Hepatocyte (in vitro differentiated cells): ENCODE measurements at regions not wholly inside any gene's neighbourhood (a gene's known extent, or its start where the extent isn't known, plus 50 kb on each side); places are given as distances from the start of the nearest gene placed in this dataset.

Source experiments
- EZH2 ChIP-seq: fragments of 200-600 bp; sonication (generic); IDR thresholded peaks from 2 replicates; pipeline ENCODE4 v1.6.1; 2016; ENCODE audit warnings: antibody characterized with exemption, mild to moderate bottlenecking, borderline replicate concordance
- TF ChIP-seq, protein P1 (sequence below): fragments of 200-600 bp; sonication (generic); IDR thresholded peaks from 2 replicates; pipeline ENCODE4 v1.5.1; 2016; ENCODE audit warnings: antibody characterized with exemption, mild to moderate bottlenecking; ENCODE audit not compliant: poor library complexity

DNA sequence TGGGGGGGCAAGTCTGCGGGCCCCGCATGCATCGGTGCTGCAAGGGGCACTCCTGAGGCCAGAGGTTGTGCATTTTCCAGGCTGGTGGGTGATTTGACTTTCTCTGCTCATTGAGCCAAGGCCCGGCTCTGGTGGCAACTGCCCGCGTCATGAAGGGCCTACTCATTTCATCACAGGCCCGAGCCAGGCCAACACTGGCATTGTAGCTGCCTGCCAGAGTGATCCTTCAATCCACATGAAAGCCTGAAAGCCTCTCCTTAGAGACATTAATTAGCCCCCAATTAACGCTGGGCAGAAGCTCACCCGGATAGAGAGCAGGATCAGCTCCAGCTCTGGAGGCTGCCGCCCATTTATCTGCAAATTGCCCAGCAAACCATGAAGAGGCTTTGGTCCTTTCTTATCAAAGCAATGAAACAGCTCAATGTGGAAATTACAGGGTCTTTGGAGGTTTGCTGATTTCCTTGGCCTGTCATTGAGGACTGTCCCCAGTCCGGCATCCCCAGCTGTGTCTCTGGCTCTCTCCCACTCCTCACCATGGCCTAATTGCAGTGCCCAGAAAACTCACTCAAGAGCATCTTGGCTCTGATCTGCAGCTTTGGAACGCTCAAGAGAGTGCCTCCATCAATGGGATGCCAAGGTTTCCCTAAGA, 50.4 kb upstream of the STUM start:
- TF ChIP-seq, protein P1, sequence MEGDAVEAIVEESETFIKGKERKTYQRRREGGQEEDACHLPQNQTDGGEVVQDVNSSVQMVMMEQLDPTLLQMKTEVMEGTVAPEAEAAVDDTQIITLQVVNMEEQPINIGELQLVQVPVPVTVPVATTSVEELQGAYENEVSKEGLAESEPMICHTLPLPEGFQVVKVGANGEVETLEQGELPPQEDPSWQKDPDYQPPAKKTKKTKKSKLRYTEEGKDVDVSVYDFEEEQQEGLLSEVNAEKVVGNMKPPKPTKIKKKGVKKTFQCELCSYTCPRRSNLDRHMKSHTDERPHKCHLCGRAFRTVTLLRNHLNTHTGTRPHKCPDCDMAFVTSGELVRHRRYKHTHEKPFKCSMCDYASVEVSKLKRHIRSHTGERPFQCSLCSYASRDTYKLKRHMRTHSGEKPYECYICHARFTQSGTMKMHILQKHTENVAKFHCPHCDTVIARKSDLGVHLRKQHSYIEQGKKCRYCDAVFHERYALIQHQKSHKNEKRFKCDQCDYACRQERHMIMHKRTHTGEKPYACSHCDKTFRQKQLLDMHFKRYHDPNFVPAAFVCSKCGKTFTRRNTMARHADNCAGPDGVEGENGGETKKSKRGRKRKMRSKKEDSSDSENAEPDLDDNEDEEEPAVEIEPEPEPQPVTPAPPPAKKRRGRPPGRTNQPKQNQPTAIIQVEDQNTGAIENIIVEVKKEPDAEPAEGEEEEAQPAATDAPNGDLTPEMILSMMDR, result no peak
- no peak for TF ChIP-seq EZH2
